Right lobe of liver (tissue), 6 donors: ENCODE measurements at regions not wholly inside any gene's neighbourhood (a gene's known extent, or its start where the extent isn't known, plus 50 kb on each side); places are given as distances from the start of the nearest gene placed in this dataset.

Source experiments
- ATAC-seq, 4 donors: fragments of 200-7000 bp; cut with Tn5 transposase; one replicate each; pipeline ENCODE4 v1.9.1; 2020; ENCODE audit warnings: mild to moderate bottlenecking in 4 of 4, moderate library complexity in 4 of 4
- DNase-seq, 3 donors: peaks; one replicate each; pipeline ENCODE4 v3.0.0-alpha.2; 2020
- H3K27ac ChIP-seq, 3 donors: fragments of 200-600 bp; one replicate each; pipeline ENCODE4 v1.8.0; 2022
- H3K27me3 ChIP-seq, 2 donors: fragments of 200-600 bp; one replicate each; pipeline ENCODE4 v1.8.0; 2022
- H3K36me3 ChIP-seq, 4 donors: fragments of 200-600 bp; sonication (generic) in 1 of 4; one replicate each; pipeline versions ENCODE4 v1.5.1 to v1.8.0; 2017 to 2022; ENCODE audit warnings: control low read depth in 1 of 4
- H3K4me1 ChIP-seq, 4 donors: fragments of 200-600 bp; sonication (generic) in 1 of 4; one replicate each; pipeline versions ENCODE4 v1.5.1 to v1.8.0; 2017 to 2022; ENCODE audit warnings: control low read depth in 1 of 4
- H3K4me3 ChIP-seq, 3 donors: fragments of 200-600 bp; one replicate each; pipeline ENCODE4 v1.8.0; 2022
- H3K9me3 ChIP-seq, 4 donors: fragments of 200-600 bp; sonication (generic) in 1 of 4; one replicate each; pipeline versions ENCODE4 v1.5.1 to v1.8.0; 2017 to 2022; ENCODE audit warnings: control low read depth in 1 of 4
- CTCF ChIP-seq, 4 donors: fragments of 200-600 bp in 3 of 4; fragments of 450-650 bp in 1 of 4; IDR thresholded peaks; one replicate each; pipeline versions ENCODE4 v1.5.1 to v1.8.0; 2016 to 2022; ENCODE audit warnings: antibody characterized with exemption in 4 of 4, mild to moderate bottlenecking in 2 of 4
- POLR2A ChIP-seq: fragments of 450-650 bp; IDR thresholded peaks from one replicate; pipeline ENCODE4 v1.6.1; 2017; ENCODE audit warnings: antibody characterized with exemption, mild to moderate bottlenecking
- WGBS: methylation state at CpG from one replicate; pipeline ENCODE4 v1.1.6; 2018; ENCODE audit warnings: low coverage, low lambda C conversion rate; ENCODE audit not compliant: insufficient coverage; ENCODE audit errors: missing lambda C conversion rate; 5-methylcytosine and 5-hydroxymethylcytosine counted together
- intact Hi-C, 2 donors: fragments of 100-400 bp; cut with DNase I; formaldehyde crosslinking; loops; one replicate each; pipeline versions ENCODE4 v1.11.2 to v1.14.1; 2022
- donor health status: DM: no; HTN: yes; CAD: no.
- donor health status: DM: no; HTN: no; CAD: no.
- donor health status: DM: no; HTN: no; CAD: no.
- donor health status: DM: no; HTN: yes; CAD: no.
- donor health status: DM: no; HTN: yes; CAD: no.

DNA sequence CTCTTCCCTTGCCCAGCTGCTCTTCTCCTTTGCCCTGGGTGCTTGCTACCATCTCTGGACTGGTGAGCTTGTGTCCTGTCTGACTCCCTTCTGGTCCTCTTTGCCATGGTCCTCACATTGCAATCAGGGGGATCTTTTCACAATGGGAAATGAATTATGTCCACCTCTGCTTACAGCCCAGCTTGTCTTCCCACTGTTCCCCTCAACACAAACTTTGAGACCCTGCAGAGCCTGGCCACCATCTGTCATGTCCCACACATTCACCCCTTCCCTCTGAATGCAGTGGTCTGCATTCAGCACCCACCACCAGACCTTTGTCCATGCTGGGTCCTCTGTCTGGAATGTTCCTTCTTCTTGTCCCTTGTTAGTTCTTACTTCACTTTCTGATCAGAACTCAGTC is 100.5 kb downstream of the ABHD5 start:
- TF ChIP-seq CTCF (IDR thresholded peaks at IDR 0.05) (no peak), POLR2A (no peak)
- H3K9me3 ChIP-seq, result no peaks in the 10 kb centered on the region
- H3K27ac ChIP-seq, result no peak overlapping the region
- intact Hi-C loops, result no loop called here
- ATAC-seq (no peak), DNase-seq (no peak)
- H3K4me3 ChIP-seq, result no peak overlapping the region
- H3K36me3 ChIP-seq, result no peaks in the 10 kb centered on the region
- no peaks in the 10 kb centered on the region for H3K27me3 ChIP-seq
- H3K4me1 ChIP-seq, result no peaks in the 10 kb centered on the region

DNA sequence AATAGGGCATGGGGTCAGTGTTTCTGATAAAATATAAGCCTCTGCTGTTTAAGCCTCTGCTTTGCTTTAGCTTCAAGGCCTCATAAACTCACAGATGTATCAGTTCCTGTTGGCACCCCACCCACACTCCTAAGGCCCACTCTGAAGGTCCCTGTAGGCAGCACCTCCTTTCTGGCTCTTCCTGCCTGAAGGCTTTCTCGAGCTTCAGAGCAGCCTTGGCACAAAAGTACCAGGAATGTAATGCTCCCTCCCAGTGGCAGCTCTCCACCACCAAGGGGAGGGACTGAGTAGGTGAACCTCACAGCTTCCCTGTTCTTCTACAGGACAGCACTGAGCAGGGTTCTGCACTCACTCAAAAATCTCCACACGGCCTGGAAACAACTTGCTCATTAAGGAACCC is 102.2 kb downstream of the ABHD5 start:
- Histone ChIP-seq H3K4me3 (no peak overlapping the region), H3K9me3 (no peaks in the 10 kb centered on the region), H3K27ac (no peak overlapping the region), H3K4me1 (no peaks in the 10 kb centered on the region), H3K36me3 (no peaks in the 10 kb centered on the region), H3K27me3 (no peaks in the 10 kb centered on the region)
- DNase-seq (no peak), ATAC-seq (no peak)
- TF ChIP-seq POLR2A (no peak), CTCF (IDR thresholded peaks at IDR 0.05) (no peak)
- WGBS, result 43% methylated on average over 1 of the region's 2 CpGs
- intact Hi-C loops, result no loop called here

DNA sequence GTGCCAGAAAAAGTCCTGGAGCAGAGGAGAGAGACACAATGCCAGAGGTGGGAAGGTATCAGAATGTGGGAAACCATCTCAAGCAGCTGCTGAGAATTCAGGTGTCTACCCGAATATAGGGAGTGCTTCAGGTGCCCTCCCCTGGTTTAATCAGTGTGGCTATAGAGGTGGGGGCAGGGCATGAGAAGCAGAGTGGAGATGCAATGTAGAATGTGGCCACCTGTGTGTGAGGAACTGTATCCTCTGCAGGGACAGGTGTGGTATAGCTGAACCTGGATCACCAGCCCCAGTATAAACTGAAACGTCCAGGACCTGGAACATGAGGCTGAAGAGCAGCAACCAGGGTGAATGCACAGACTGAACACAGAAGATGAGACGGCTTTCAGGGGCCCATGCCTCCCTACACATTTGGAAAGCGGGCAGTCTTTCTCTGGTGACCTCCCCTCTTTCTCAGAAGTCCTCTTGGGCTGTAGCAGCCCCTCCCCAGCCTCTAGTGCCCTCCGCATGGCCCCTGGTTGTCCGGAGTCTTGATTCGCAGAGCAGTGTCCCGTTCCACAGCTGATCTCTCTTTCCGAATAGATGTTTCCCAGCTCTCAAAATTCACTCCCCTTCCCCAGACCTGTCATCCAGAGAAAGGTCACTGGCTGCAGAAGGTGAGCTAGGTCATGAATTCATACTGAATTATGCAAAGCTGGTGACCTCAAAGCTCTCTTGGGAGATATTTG is 103.1 kb downstream of the ABHD5 start:
- DNase-seq, result no peak
- no peak for ATAC-seq
- no peak for TF ChIP-seq POLR2A
- no peak for TF ChIP-seq CTCF (IDR thresholded peaks at IDR 0.05)
- Histone ChIP-seq H3K9me3 (no peaks in the 10 kb centered on the region), H3K27ac (no peak overlapping the region), H3K27me3 (no peaks in the 10 kb centered on the region), H3K4me1 (no peaks in the 10 kb centered on the region), H3K4me3 (no peak overlapping the region), H3K36me3 (no peaks in the 10 kb centered on the region)
- WGBS, result 64% methylated on average over 8 of the region's 9 CpGs
- intact Hi-C loops, result no loop called here

- intact Hi-C loops, result no loop called here
- TF ChIP-seq POLR2A, result no peak
- no peak for TF ChIP-seq CTCF (IDR thresholded peaks at IDR 0.05)
- no peaks in the 10 kb centered on the region for H3K9me3 ChIP-seq
- no peaks in the 10 kb centered on the region for H3K36me3 ChIP-seq
- no peaks in the 10 kb centered on the region for H3K27me3 ChIP-seq
- ATAC-seq (no peak), DNase-seq (no peak)
- H3K27ac ChIP-seq, result no peak overlapping the region
- H3K4me3 ChIP-seq, result no peak overlapping the region
- WGBS, result 80% methylated on average over 1 of the region's 1 CpG
- H3K4me1 ChIP-seq, result no peaks in the 10 kb centered on the region
These were observed 104.0 kb downstream of the ABHD5 start for GRCh38 chr3:43794776-43795175.

GRCh38 chr3:43795491-43795890 is 104.8 kb downstream of the ABHD5 start:
- 49% methylated on average over 3 of the region's 3 CpGs for WGBS
- no peaks in the 10 kb centered on the region for H3K4me1 ChIP-seq
- no peak for DNase-seq
- H3K36me3 ChIP-seq, result no peaks in the 10 kb centered on the region
- H3K27me3 ChIP-seq, result no peaks in the 10 kb centered on the region
- H3K9me3 ChIP-seq, result no peaks in the 10 kb centered on the region
- no peak overlapping the region for H3K4me3 ChIP-seq
- intact Hi-C loops, result no loop called here
- no peak for TF ChIP-seq CTCF (IDR thresholded peaks at IDR 0.05)
- TF ChIP-seq POLR2A, result no peak
- H3K27ac ChIP-seq, result no peak overlapping the region
- no peak for ATAC-seq
